ENCODE measurements at regions not wholly inside any gene's neighbourhood (a gene's known extent, or its start where the extent isn't known, plus 50 kb on each side); places are given as distances from the start of the nearest gene placed in this dataset.

- H3K79me2 ChIP-seq (ENCODE audit: control insufficient read depth, insufficient read depth, low read length), result no peaks in the 10 kb centered on the region
- intact Hi-C loops (cut with micrococcal nuclease; ENCODE audit: unreplicated experiment) (no loop called here), in situ Hi-C loops (cut with MboI) (no loop called here)
- DNase-seq (ENCODE audit: low read depth, low spot score) (no peak), FAIRE-seq (no peak), ATAC-seq (no peak)
- SMC1A ChIA-PET (ENCODE audit: uncharacterized antibody, unreplicated experiment), result no interaction called here
- TF ChIP-seq PAX5 (IDR thresholded peaks at IDR 0.05; ENCODE audit: borderline replicate concordance, low read depth, low read length) (no peak), SIN3A (IDR thresholded peaks at IDR 0.05; ENCODE audit: low read depth, low read length) (no peak), NFIC (IDR thresholded peaks at IDR 0.05; ENCODE audit: low read depth, low read length) (no peak), NBN (IDR thresholded peaks at IDR 0.05) (no peak), CREB1 (IDR thresholded peaks at IDR 0.05; ENCODE audit: low read depth) (no peak), MEF2B (IDR thresholded peaks at IDR 0.05; ENCODE audit: partially characterized antibody, poor library complexity, severe bottlenecking) (no peak), CREM (IDR thresholded peaks at IDR 0.05; ENCODE audit: low read depth) (no peak), ZNF622 (IDR thresholded peaks at IDR 0.05) (no peak), PML (IDR thresholded peaks at IDR 0.05; ENCODE audit: low read length) (no peak), ZSCAN29 (IDR thresholded peaks at IDR 0.05) (no peak), DPF2 (IDR thresholded peaks at IDR 0.05) (no peak), BACH1 (IDR thresholded peaks at IDR 0.05; ENCODE audit: borderline replicate concordance) (no peak), NR2C2 (IDR thresholded peaks at IDR 0.05; ENCODE audit: borderline replicate concordance, control insufficient read depth, insufficient read length, low read depth) (no peak), SUPT20H (IDR thresholded peaks at IDR 0.05; ENCODE audit: borderline replicate concordance, control insufficient read depth, low read depth, low read length) (no peak), NR2C1 (IDR thresholded peaks at IDR 0.05) (no peak), CHD2 (IDR thresholded peaks at IDR 0.05; ENCODE audit: borderline replicate concordance, low read depth, low read length) (no peak)
- no TSS peak for BruUV-seq (replicated peaks)
- no peaks in the 10 kb centered on the region for H3K27me3 ChIP-seq (replicated peaks in 1 of 2; ENCODE audit: control insufficient read depth in 2 of 2, insufficient read depth in 2 of 2, low read length in 1 of 2)
- no peaks in the 10 kb centered on the region for H3K4me1 ChIP-seq (ENCODE audit: control insufficient read depth, insufficient read depth, low read length)
- H3K36me3 ChIP-seq (ENCODE audit: control insufficient read depth in 2 of 2, insufficient read depth in 2 of 2, low read length in 1 of 2), result no peaks in the 10 kb centered on the region
- POLR2A ChIA-PET, result no interaction called here
- RAD21 ChIA-PET (ENCODE audit: unreplicated experiment), result no interaction called here
- H3K27ac ChIP-seq (ENCODE audit: control insufficient read depth, insufficient read depth), result no peak overlapping the region
- no peaks in the 10 kb centered on the region for H4K20me1 ChIP-seq (ENCODE audit: control insufficient read depth, insufficient read depth)
- WGBS (ENCODE audit: insufficient coverage, insufficient replicate concordance, low lambda C conversion rate, missing lambda C conversion rate), result 0% methylated on average over 1 of the region's 1 CpG
- no peaks in the 10 kb centered on the region; the same call in 1 of the 3 replicates for H3K9me3 ChIP-seq (replicated peaks; ENCODE audit: control insufficient read depth, insufficient read depth, low read length)
- H3K9ac ChIP-seq (ENCODE audit: control insufficient read depth, insufficient read depth, low read length), result no peak overlapping the region
- no peak overlapping the region for H2AFZ ChIP-seq (ENCODE audit: control insufficient read depth, low read depth, low read length)
- CTCF ChIA-PET, result no interaction called here
- H3K4me3 ChIP-seq, result no peak overlapping the region
- H3K4me2 ChIP-seq (ENCODE audit: control insufficient read depth, insufficient read depth), result no peak overlapping the region
Observed at GRCh38 chr10:9684186-9684585, 1333.5 kb upstream of the CELF2 start.
